ENCODE measurements at regions not wholly inside any gene's neighbourhood (a gene's known extent, or its start where the extent isn't known, plus 50 kb on each side); places are given as distances from the start of the nearest gene placed in this dataset.
"Not testable (repeated sequence)": the region's sequence is repeated elsewhere in the genome, so short reads cannot be mapped to it uniquely, and the experiment has no call there.

GRCh38 chr6:135686784-135687301 is 164.7 kb upstream of the PDE7B start (continued):
- TF ChIP-seq ZBTB33 (IDR thresholded peaks at IDR 0.05) (no peak), HNF4G (IDR thresholded peaks at IDR 0.05) (no peak)

GRCh38 chr6:135688476-135688875 is 163.0 kb upstream of the PDE7B start:
- not testable (repeated sequence) for H3K27ac ChIP-seq (ENCODE audit: low read depth in 1 of 2, low read length in 2 of 2); H3K9me3 ChIP-seq (ENCODE audit: control insufficient read depth in 4 of 4, low read length in 3 of 4); H3K27me3 ChIP-seq (ENCODE audit: control insufficient read depth in 4 of 4, insufficient read depth in 4 of 4, low read length in 3 of 4); H3K36me3 ChIP-seq (ENCODE audit: control insufficient read depth in 4 of 4, insufficient read depth in 3 of 4, low read depth in 1 of 4, low read length in 3 of 4); H3K4me1 ChIP-seq (ENCODE audit: control insufficient read depth in 4 of 4, insufficient read depth in 4 of 4, low read length in 3 of 4); H3K4me3 ChIP-seq (ENCODE audit: low read depth in 1 of 3, low read length in 3 of 3); H3K9ac ChIP-seq (ENCODE audit: low read depth in 1 of 2, low read length in 2 of 2); DNase-seq (ENCODE audit: low spot score)
- 80% methylated on average over 6 of the region's 6 CpGs for WGBS

- Histone ChIP-seq H3K27me3 (ENCODE audit: control insufficient read depth in 4 of 4, insufficient read depth in 4 of 4, low read length in 3 of 4) (no peaks in the 10 kb centered on the region), H3K4me1 (ENCODE audit: control insufficient read depth in 4 of 4, insufficient read depth in 4 of 4, low read length in 3 of 4) (no peaks in the 10 kb centered on the region), H3K9ac (ENCODE audit: low read depth in 1 of 2, low read length in 2 of 2) (no peak overlapping the region), H3K9me3 (ENCODE audit: control insufficient read depth in 4 of 4, low read length in 3 of 4) (no peaks in the 10 kb centered on the region), H3K36me3 (ENCODE audit: control insufficient read depth in 4 of 4, insufficient read depth in 3 of 4, low read depth in 1 of 4, low read length in 3 of 4) (no peaks in the 10 kb centered on the region), H3K4me3 (ENCODE audit: low read depth in 1 of 3, low read length in 3 of 3) (no peak overlapping the region), H3K27ac (ENCODE audit: low read depth in 1 of 2, low read length in 2 of 2) (no peak overlapping the region)
- no peak for DNase-seq (ENCODE audit: low spot score)
- TF ChIP-seq MAX (IDR thresholded peaks at IDR 0.05): no peak
- TF ChIP-seq SP1 (IDR thresholded peaks at IDR 0.05): no peak
- no peak for TF ChIP-seq FOXA1 (IDR thresholded peaks at IDR 0.05)
- TF ChIP-seq TAF1 (conservative IDR thresholded peaks at IDR 0.05): no peak
- no peak for TF ChIP-seq RXRA (IDR thresholded peaks at IDR 0.05)
- no peak for TF ChIP-seq JUND (IDR thresholded peaks at IDR 0.05)
- TF ChIP-seq FOXA2 (IDR thresholded peaks at IDR 0.05): no peak
- no peak for TF ChIP-seq ATF3 (IDR thresholded peaks at IDR 0.05)
- TF ChIP-seq HNF4G (IDR thresholded peaks at IDR 0.05): no peak
- WGBS: 91% methylated on average over 2 of the region's 2 CpGs
Measured at GRCh38 chr6:135692426-135692825, 159.1 kb upstream of the PDE7B start.

- H3K9ac ChIP-seq (ENCODE audit: low read depth in 1 of 2, low read length in 2 of 2): no peak overlapping the region
- DNase-seq (ENCODE audit: low spot score): no peak
- H3K4me1 ChIP-seq (ENCODE audit: control insufficient read depth in 4 of 4, insufficient read depth in 4 of 4, low read length in 3 of 4): no peaks in the 10 kb centered on the region
- TF ChIP-seq CTCF (IDR thresholded peaks at IDR 0.05; ENCODE audit: low read depth, low read length, missing input control) (no peak), HNF4A (conservative IDR thresholded peaks at IDR 0.05) (no peak), GABPA (IDR thresholded peaks at IDR 0.05 in 1 of 2, conservative IDR thresholded peaks at IDR 0.05 in 1 of 2) (no peak), EGR1 (IDR thresholded peaks at IDR 0.05; ENCODE audit: low read depth in 2 of 2) (no peak), FOXA2 (IDR thresholded peaks at IDR 0.05) (no peak), MAX (IDR thresholded peaks at IDR 0.05) (no peak), ZBTB33 (IDR thresholded peaks at IDR 0.05) (no peak), TAF1 (conservative IDR thresholded peaks at IDR 0.05) (no peak), JUND (IDR thresholded peaks at IDR 0.05) (no peak), REST (IDR thresholded peaks at IDR 0.05) (no peak), FOXA1 (IDR thresholded peaks at IDR 0.05) (no peak)
Measured at GRCh38 chr6:135693811-135694370, 157.6 kb upstream of the PDE7B start.

More at GRCh38 chr6:135693811-135694370, 157.6 kb upstream of the PDE7B start:
- Histone ChIP-seq H3K27ac (ENCODE audit: low read depth in 1 of 2, low read length in 2 of 2) (no peak overlapping the region), H3K4me3 (ENCODE audit: low read depth in 1 of 3, low read length in 3 of 3) (no peak overlapping the region), H3K27me3 (ENCODE audit: control insufficient read depth in 4 of 4, insufficient read depth in 4 of 4, low read length in 3 of 4) (no peaks in the 10 kb centered on the region), H3K9me3 (ENCODE audit: control insufficient read depth in 4 of 4, low read length in 3 of 4) (no peaks in the 10 kb centered on the region), H3K36me3 (ENCODE audit: control insufficient read depth in 4 of 4, insufficient read depth in 3 of 4, low read depth in 1 of 4, low read length in 3 of 4) (no peaks in the 10 kb centered on the region)
- 85% methylated on average over 7 of the region's 7 CpGs for WGBS
